Aorta (tissue), 5 donors: ENCODE measurements at regions not wholly inside any gene's neighbourhood (a gene's known extent, or its start where the extent isn't known, plus 50 kb on each side); places are given as distances from the start of the nearest gene placed in this dataset.
"Not testable (repeated sequence)": the region's sequence is repeated elsewhere in the genome, so short reads cannot be mapped to it uniquely, and the experiment has no call there.

Experiments
- ATAC-seq: fragments of 200-7000 bp; cut with Tn5 transposase; one replicate; pipeline ENCODE4 v1.9.1; 2022; ENCODE audit warnings: moderate library complexity; ENCODE audit not compliant: low FRiP score
- DNase-seq, 2 donors: peaks; one replicate each; pipeline ENCODE4 v3.0.0-alpha.2; 2020
- H3K27ac ChIP-seq, 2 donors: one replicate each; pipeline ENCODE4 v1.5.1; 2013; ENCODE audit warnings: low read length in 2 of 2, mild to moderate bottlenecking in 2 of 2, moderate library complexity in 2 of 2, control low read depth in 1 of 2, inconsistent platforms in 1 of 2, low read depth in 1 of 2
- H3K27me3 ChIP-seq, 2 donors: one replicate each; pipeline ENCODE4 v1.6.1; 2013; ENCODE audit warnings: control low read depth in 1 of 2, low read length in 1 of 2, mild to moderate bottlenecking in 1 of 2, moderate library complexity in 1 of 2; ENCODE audit not compliant: insufficient read depth in 2 of 2, control insufficient read depth in 1 of 2
- H3K36me3 ChIP-seq, 2 donors: one replicate each; pipeline ENCODE4 v1.6.1; 2013; ENCODE audit warnings: control low read depth in 1 of 2, low read length in 1 of 2, mild to moderate bottlenecking in 1 of 2; ENCODE audit not compliant: insufficient read depth in 2 of 2, control insufficient read depth in 1 of 2
- H3K4me1 ChIP-seq, 2 donors: one replicate each; pipeline ENCODE4 v1.6.1; 2013; ENCODE audit warnings: low read length in 2 of 2, control low read depth in 1 of 2, mild to moderate bottlenecking in 1 of 2, moderate library complexity in 1 of 2; ENCODE audit not compliant: insufficient read depth in 2 of 2, control insufficient read depth in 1 of 2
- H3K4me3 ChIP-seq, 2 donors: one replicate each; pipeline ENCODE4 v1.5.1; 2013; ENCODE audit warnings: low read length in 2 of 2, control low read depth in 1 of 2, mild to moderate bottlenecking in 1 of 2
- H3K9me3 ChIP-seq: one replicate; pipeline ENCODE4 v1.6.1; 2013; ENCODE audit warnings: mild to moderate bottlenecking, low read length; ENCODE audit not compliant: control insufficient read depth
- WGBS, 2 donors: extraction: QIAGEN DNeasy Blood & Tissue Kit; methylation state at CpG; one replicate each; pipeline ENCODE4 v1.1.7; 2013; 5-methylcytosine and 5-hydroxymethylcytosine counted together
- intact Hi-C, 2 donors: fragments of 100-400 bp; cut with DNase I; formaldehyde crosslinking; loops; one replicate each; pipeline versions ENCODE4 v1.14.2 to v1.15.0; 2022
- donor health status: healthy with polysubstance abuse.
- donor health status: Bipolar disorder and iron deficiency.
- donor health status: DM: no; HTN: no; CAD: no.
- donor health status: DM: no; HTN: no; CAD: no.
- donor health status: DM: yes; HTN: yes; CAD: no.

GRCh38 chr9:110011628-110012320 is 196.2 kb downstream of the C9orf152 start:
- DNase-seq (no peak), ATAC-seq (no peak)
- peaks cover 0 to 1% of the 10 kb centered on the region in 2 donors for H3K4me1 ChIP-seq
- H3K4me3 ChIP-seq, result no peak overlapping the region
- 92 to 94% methylated on average over 12 of the region's 12 CpGs for WGBS, 2 donors
- H3K27ac ChIP-seq, result no peak overlapping the region
- intact Hi-C loops, result no loop called here
- H3K36me3 ChIP-seq, result no peaks in the 10 kb centered on the region
- no peaks in the 10 kb centered on the region for H3K27me3 ChIP-seq
- no peaks in the 10 kb centered on the region for H3K9me3 ChIP-seq

- Histone ChIP-seq H3K4me1 (peaks cover 0 to 1% of the 10 kb centered on the region in 2 donors), H3K36me3 (no peaks in the 10 kb centered on the region), H3K27me3 (no peaks in the 10 kb centered on the region), H3K4me3 (no peak overlapping the region), H3K27ac (no peak overlapping the region), H3K9me3 (no peaks in the 10 kb centered on the region)
- intact Hi-C loops, result no loop called here
- 59 to 67% methylated on average over 1 of the region's 1 CpG for WGBS, 2 donors
- DNase-seq (no peak), ATAC-seq (no peak)
These were observed 194.9 kb downstream of the C9orf152 start for GRCh38 chr9:110013064-110013463.

GRCh38 chr9:110015759-110016158 is 192.2 kb downstream of the C9orf152 start:
- H3K27ac ChIP-seq, result no peak overlapping the region
- H3K4me1 ChIP-seq, result peaks cover 0 to 1% of the 10 kb centered on the region in 2 donors
- ATAC-seq (no peak), DNase-seq (no peak)
- intact Hi-C loops, result no loop called here
- no peaks in the 10 kb centered on the region for H3K27me3 ChIP-seq
- H3K4me3 ChIP-seq, result no peak overlapping the region
- WGBS, 2 donors, result 71 to 76% methylated on average over 5 of the region's 5 CpGs
- no peaks in the 10 kb centered on the region for H3K9me3 ChIP-seq
- H3K36me3 ChIP-seq, result no peaks in the 10 kb centered on the region

- intact Hi-C loops, result no loop called here
- Histone ChIP-seq H3K36me3 (no peaks in the 10 kb centered on the region), H3K27ac (no peak overlapping the region), H3K4me3 (no peak overlapping the region), H3K4me1 (peaks cover 4 to 5% of the 10 kb centered on the region in 2 donors), H3K9me3 (no peaks in the 10 kb centered on the region), H3K27me3 (no peaks in the 10 kb centered on the region)
- ATAC-seq (peak; percentile 29), DNase-seq (no peak)
- 90 to 93% methylated on average over 2 of the region's 2 CpGs for WGBS, 2 donors
These were observed 191.6 kb downstream of the C9orf152 start for GRCh38 chr9:110016340-110016739.

- H3K4me1 ChIP-seq, ATAC-seq, H3K36me3 ChIP-seq, H3K27ac ChIP-seq, intact Hi-C loops, H3K9me3 ChIP-seq, H3K4me3 ChIP-seq, DNase-seq, H3K27me3 ChIP-seq: not testable (repeated sequence)
- WGBS, 2 donors, result 92 to 99% methylated on average over 4 of the region's 4 CpGs
These were observed 187.7 kb downstream of the C9orf152 start for GRCh38 chr9:110020216-110020615.

GRCh38 chr9:110021891-110022290 is 186.1 kb downstream of the C9orf152 start:
- Histone ChIP-seq H3K36me3 (no peaks in the 10 kb centered on the region), H3K27me3 (no peaks in the 10 kb centered on the region), H3K4me1 (peaks cover 5% of the 10 kb centered on the region in 2 donors), H3K9me3 (no peaks in the 10 kb centered on the region), H3K4me3 (no peak overlapping the region), H3K27ac (peak overlapping the region in 1 of 2 donors; percentile 3)
- ATAC-seq (no peak), DNase-seq (no peak)
- intact Hi-C loops, result no loop called here
- WGBS, 2 donors, result 6 to 10% methylated on average over 2 of the region's 2 CpGs

- H3K36me3 ChIP-seq, H3K27me3 ChIP-seq, ATAC-seq, intact Hi-C loops, H3K9me3 ChIP-seq, H3K4me3 ChIP-seq, H3K27ac ChIP-seq, H3K4me1 ChIP-seq, DNase-seq: not testable (repeated sequence)
- WGBS, 2 donors, result 97 to 99% methylated on average over 7 to 8 of the region's 8 CpGs
These were observed 184.7 kb downstream of the C9orf152 start for GRCh38 chr9:110023221-110023620.

- H3K27ac ChIP-seq, result no peak overlapping the region
- WGBS, 2 donors, result 91 to 97% methylated on average over 4 of the region's 4 CpGs
- H3K4me1 ChIP-seq, result peaks cover 9 to 16% of the 10 kb centered on the region in 2 donors
- H3K36me3 ChIP-seq, result no peaks in the 10 kb centered on the region
- no peak for ATAC-seq
- no peak for DNase-seq
- intact Hi-C loops, result no loop called here
- H3K9me3 ChIP-seq, result no peaks in the 10 kb centered on the region
- no peak overlapping the region for H3K4me3 ChIP-seq
- no peaks in the 10 kb centered on the region for H3K27me3 ChIP-seq
These were observed 182.3 kb downstream of the C9orf152 start for GRCh38 chr9:110025551-110026170.

- ATAC-seq (peak; percentile 51), DNase-seq (no peak)
- no peaks in the 10 kb centered on the region for H3K36me3 ChIP-seq
- 2 to 4% methylated on average over 6 of the region's 6 CpGs for WGBS, 2 donors
- H3K27me3 ChIP-seq, result no peaks in the 10 kb centered on the region
- no peak overlapping the region for H3K4me3 ChIP-seq
- peaks cover 4 to 16% of the 10 kb centered on the region in 2 donors for H3K4me1 ChIP-seq
- no peaks in the 10 kb centered on the region for H3K9me3 ChIP-seq
- intact Hi-C loops, result no loop called here
- H3K27ac ChIP-seq, result peak overlapping the region in 1 of 2 donors; percentile 11
These were observed 180.3 kb downstream of the C9orf152 start for GRCh38 chr9:110027671-110028081.
